Activated naive CD8-positive, alpha-beta T cell treated with anti-CD3 and anti-CD28 coated beads, Interleukin-2, amount 10 ng/mL, durations not matched to agents 7 days and 5 days (primary cell): ENCODE measurements at regions not wholly inside any gene's neighbourhood (a gene's known extent, or its start where the extent isn't known, plus 50 kb on each side); places are given as distances from the start of the nearest gene placed in this dataset.

ENCODE experiments used
- ATAC-seq: fragments of 150-1000 bp; cut with Tn5 transposase; one replicate; pipeline ENCODE4 v1.10.0; 2021; ENCODE audit warnings: low read depth, moderate library complexity
- POLR2A ChIA-PET: fragments of 350-600 bp; sonication (Branson Sonifier 250); formaldehyde crosslinking; loops from one replicate; lab custom pipeline; 2021; ENCODE audit warnings: antibody characterized with exemption; lab: Charles Lee
- DNase-seq: peaks from one replicate; pipeline ENCODE4 v3.0.0; 2021
- H3K27ac Mint-ChIP-seq: one replicate; pipeline ENCODE4 v1.8.0; 2022; ENCODE audit warnings: mild to moderate bottlenecking, mixed read lengths
- H3K27me3 Mint-ChIP-seq: one replicate; pipeline ENCODE4 v1.8.0; 2022; ENCODE audit warnings: mild to moderate bottlenecking, moderate library complexity, mixed read lengths
- H3K36me3 Mint-ChIP-seq: one replicate; pipeline ENCODE4 v1.8.0; 2021; ENCODE audit warnings: mild to moderate bottlenecking, mixed read lengths
- H3K4me1 Mint-ChIP-seq: one replicate; pipeline ENCODE4 v1.8.0; 2021; ENCODE audit warnings: mixed read lengths
- H3K4me3 Mint-ChIP-seq: one replicate; pipeline ENCODE4 v1.8.0; 2022; ENCODE audit warnings: mild to moderate bottlenecking, moderate library complexity, mixed read lengths
- H3K9me3 Mint-ChIP-seq: one replicate; pipeline ENCODE4 v1.8.0; 2021; ENCODE audit warnings: mixed read lengths

- ATAC-seq (no peak), DNase-seq (no peak)
- no peak overlapping the region for H3K4me3 Mint-ChIP-seq
- peaks cover 5% of the 10 kb centered on the region for H3K27me3 Mint-ChIP-seq
- POLR2A ChIA-PET: no interaction called here
- peaks cover 12% of the 10 kb centered on the region for H3K9me3 Mint-ChIP-seq
- H3K4me1 Mint-ChIP-seq: no peaks in the 10 kb centered on the region
- H3K27ac Mint-ChIP-seq: no peak overlapping the region
- no peaks in the 10 kb centered on the region for H3K36me3 Mint-ChIP-seq
Measured at GRCh38 chr4:1466034-1466862, 60.0 kb upstream of the NKX1-1 start.

- no peak for DNase-seq
- Mint-ChIP-seq H3K9me3 (peaks cover 12% of the 10 kb centered on the region), H3K4me3 (no peak overlapping the region), H3K4me1 (no peaks in the 10 kb centered on the region), H3K27ac (no peak overlapping the region), H3K36me3 (no peaks in the 10 kb centered on the region), H3K27me3 (peaks cover 1% of the 10 kb centered on the region)
- ATAC-seq: no peak
- POLR2A ChIA-PET: no interaction called here
Measured at GRCh38 chr4:1465173-1466033, 59.2 kb upstream of the NKX1-1 start.

- POLR2A ChIA-PET: no interaction called here
Measured at GRCh38 chr4:1464581-1465171, 58.4 kb upstream of the NKX1-1 start.

DNA sequence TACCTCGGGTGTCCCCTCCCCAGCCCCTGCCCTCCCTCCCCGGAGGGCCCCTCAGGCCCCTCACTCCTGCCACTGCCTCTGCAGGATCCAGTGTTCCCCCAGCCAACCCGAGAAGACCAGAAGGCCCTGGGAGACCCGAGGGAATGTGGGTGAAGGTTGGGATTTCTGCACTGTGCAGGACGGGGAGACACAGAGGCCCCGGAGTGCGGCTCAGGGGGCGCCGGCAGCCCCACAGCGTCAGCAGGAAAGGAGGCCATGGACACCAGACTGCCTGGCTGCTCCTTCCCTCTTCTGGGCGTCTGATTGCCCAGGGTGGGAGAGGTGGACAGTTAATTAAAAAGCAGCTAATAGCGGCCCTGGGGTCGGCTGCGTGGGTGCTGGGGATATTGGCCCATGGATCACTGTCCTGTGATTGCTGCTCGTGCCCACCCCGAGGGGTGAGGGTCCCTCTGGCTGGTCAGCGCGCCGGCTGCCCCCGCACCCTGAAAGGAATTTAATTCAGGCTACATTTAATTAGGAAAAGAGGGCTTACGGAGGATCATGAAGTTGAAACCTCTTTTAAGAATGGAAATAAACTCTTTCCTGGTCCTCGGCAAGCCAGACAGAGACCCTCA, 57.8 kb upstream of the NKX1-1 start:
- Mint-ChIP-seq H3K27ac (no peak overlapping the region), H3K9me3 (peaks cover 12% of the 10 kb centered on the region), H3K4me3 (no peak overlapping the region), H3K4me1 (no peaks in the 10 kb centered on the region), H3K27me3 (peaks cover 5% of the 10 kb centered on the region), H3K36me3 (no peaks in the 10 kb centered on the region)
- DNase-seq (no peak), ATAC-seq (no peak)
- POLR2A ChIA-PET: no interaction called here

More at GRCh38 chr4:1464581-1465171, 58.4 kb upstream of the NKX1-1 start:
- ATAC-seq (no peak), DNase-seq (no peak)
- Mint-ChIP-seq H3K9me3 (peaks cover 12% of the 10 kb centered on the region), H3K4me1 (no peaks in the 10 kb centered on the region), H3K36me3 (no peaks in the 10 kb centered on the region), H3K4me3 (no peak overlapping the region), H3K27me3 (peaks cover 5% of the 10 kb centered on the region), H3K27ac (no peak overlapping the region)

- H3K27ac Mint-ChIP-seq: no peak overlapping the region
- POLR2A ChIA-PET: no interaction called here
- DNase-seq (no peak), ATAC-seq (no peak)
- H3K36me3 Mint-ChIP-seq: no peaks in the 10 kb centered on the region
- H3K9me3 Mint-ChIP-seq: peaks cover 10% of the 10 kb centered on the region
- H3K27me3 Mint-ChIP-seq: peaks cover 7% of the 10 kb centered on the region
- H3K4me1 Mint-ChIP-seq: no peaks in the 10 kb centered on the region
- no peak overlapping the region for H3K4me3 Mint-ChIP-seq
Measured at GRCh38 chr4:1463088-1463926, 57.1 kb upstream of the NKX1-1 start.

DNA sequence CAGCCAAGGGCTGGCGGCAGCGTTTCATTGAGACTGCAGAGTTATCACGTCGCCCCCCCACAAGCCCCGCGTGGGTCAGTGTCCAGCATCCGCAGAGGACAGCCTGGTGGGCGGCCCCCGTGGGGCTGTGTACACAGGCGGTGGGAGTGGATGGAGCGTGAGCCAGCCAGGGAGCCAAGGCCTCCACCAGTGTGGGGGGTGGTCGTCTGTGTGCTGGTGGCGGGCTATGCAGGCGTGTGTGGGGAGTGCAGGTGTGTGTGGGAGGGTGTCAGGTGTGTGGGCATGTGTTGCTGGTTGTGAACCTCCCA, 56.5 kb upstream of the NKX1-1 start:
- Mint-ChIP-seq H3K36me3 (no peaks in the 10 kb centered on the region), H3K27me3 (peaks cover 7% of the 10 kb centered on the region), H3K4me1 (no peaks in the 10 kb centered on the region), H3K9me3 (peaks cover 5% of the 10 kb centered on the region), H3K27ac (no peak overlapping the region), H3K4me3 (no peak overlapping the region)
- POLR2A ChIA-PET: no interaction called here
- ATAC-seq (no peak), DNase-seq (no peak)

- peaks cover 7% of the 10 kb centered on the region for H3K27me3 Mint-ChIP-seq
- H3K9me3 Mint-ChIP-seq: no peaks in the 10 kb centered on the region
- POLR2A ChIA-PET: no interaction called here
- H3K27ac Mint-ChIP-seq: no peak overlapping the region
- no peaks in the 10 kb centered on the region for H3K36me3 Mint-ChIP-seq
- ATAC-seq (no peak), DNase-seq (no peak)
- no peaks in the 10 kb centered on the region for H3K4me1 Mint-ChIP-seq
- no peak overlapping the region for H3K4me3 Mint-ChIP-seq
Measured at GRCh38 chr4:1462009-1462767, 55.9 kb upstream of the NKX1-1 start.

GRCh38 chr4:1460967-1461868, 55.0 kb upstream of the NKX1-1 start:
- ATAC-seq (no peak), DNase-seq (peak; percentile 15)
- Mint-ChIP-seq H3K9me3 (peaks cover 4% of the 10 kb centered on the region), H3K4me1 (no peaks in the 10 kb centered on the region), H3K36me3 (no peaks in the 10 kb centered on the region), H3K27ac (no peak overlapping the region), H3K4me3 (no peak overlapping the region), H3K27me3 (peaks cover 7% of the 10 kb centered on the region)
- POLR2A ChIA-PET: no interaction called here

- Mint-ChIP-seq H3K27me3 (peaks cover 7% of the 10 kb centered on the region), H3K27ac (no peak overlapping the region), H3K4me3 (no peak overlapping the region), H3K9me3 (peaks cover 5% of the 10 kb centered on the region), H3K4me1 (no peaks in the 10 kb centered on the region), H3K36me3 (no peaks in the 10 kb centered on the region)
- POLR2A ChIA-PET: no interaction called here
- DNase-seq (peak; percentile 19), ATAC-seq (no peak)
Measured at GRCh38 chr4:1459722-1460511, 53.7 kb upstream of the NKX1-1 start.

DNA sequence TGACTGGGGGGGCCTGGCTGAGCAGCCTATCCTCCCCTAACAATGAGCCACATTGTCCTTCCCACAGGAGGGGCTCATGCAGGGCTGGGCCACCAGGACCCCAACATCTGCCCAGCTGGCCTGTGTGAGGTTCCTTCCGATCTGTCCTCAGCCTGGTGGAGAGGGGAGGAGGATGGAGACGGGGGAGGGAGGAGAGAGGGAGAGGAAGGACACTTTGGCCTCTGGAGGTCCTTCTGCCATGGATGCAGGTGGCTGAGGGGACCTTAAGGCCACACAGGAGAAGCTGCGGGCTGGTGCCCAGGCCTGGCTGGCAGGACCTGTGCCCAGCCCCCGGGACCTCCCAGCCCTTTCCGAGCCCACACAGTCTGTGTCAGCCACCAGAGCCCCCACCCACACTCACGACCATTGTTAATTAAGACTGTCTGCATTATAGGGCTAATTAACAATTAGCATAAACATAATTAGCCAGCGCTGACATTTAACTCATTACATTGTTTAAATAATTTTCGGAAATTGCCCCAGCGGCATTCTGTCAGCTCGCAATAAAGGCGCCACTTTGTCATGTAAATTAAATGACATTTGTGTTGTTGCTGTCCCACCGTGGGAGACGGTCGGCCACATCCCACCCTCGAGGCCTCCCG, 53.0 kb upstream of the NKX1-1 start:
- POLR2A ChIA-PET: no interaction called here
- Mint-ChIP-seq H3K9me3 (peaks cover 5% of the 10 kb centered on the region), H3K4me1 (no peaks in the 10 kb centered on the region), H3K27me3 (peaks cover 7% of the 10 kb centered on the region), H3K36me3 (no peaks in the 10 kb centered on the region), H3K4me3 (no peak overlapping the region), H3K27ac (no peak overlapping the region)
- ATAC-seq: no peak
- DNase-seq: peak; percentile 18

DNA sequence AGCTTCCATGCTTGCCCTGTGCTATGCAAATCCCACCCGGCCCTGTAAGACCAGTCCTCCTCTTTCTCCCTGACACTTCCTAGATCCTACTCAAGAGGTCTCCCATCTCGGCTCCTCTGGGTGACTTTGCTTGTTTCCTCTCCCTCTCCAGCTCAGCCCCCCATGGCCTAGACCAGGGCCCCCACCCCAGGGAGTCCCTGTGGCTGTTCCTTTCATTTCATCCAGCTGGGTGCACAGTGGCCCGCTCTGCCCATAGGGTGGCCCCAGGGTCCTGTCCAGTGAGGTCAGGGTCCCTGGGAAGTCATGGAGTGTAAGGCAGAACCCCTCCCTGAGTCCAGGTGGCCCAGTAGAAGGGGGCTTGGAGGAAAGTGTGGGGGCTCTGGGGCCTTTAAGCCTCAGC, 52.3 kb upstream of the NKX1-1 start:
- Mint-ChIP-seq H3K4me1 (no peaks in the 10 kb centered on the region), H3K27me3 (peaks cover 7% of the 10 kb centered on the region), H3K9me3 (peaks cover 11% of the 10 kb centered on the region), H3K4me3 (no peak overlapping the region), H3K27ac (no peak overlapping the region), H3K36me3 (peaks cover 3% of the 10 kb centered on the region)
- POLR2A ChIA-PET: no interaction called here
- ATAC-seq: no peak
- DNase-seq: peak; percentile 14
